Activated CD4-positive, alpha-beta T cell treated with anti-CD3 and anti-CD28 coated beads, Interleukin-2, Interleukin-6, amounts not matched to agents 100 ng/mL and 50 ng/mL, durations not matched to agents 16 hours and 8 hours (primary cell): ENCODE measurements at regions not wholly inside any gene's neighbourhood (a gene's known extent, or its start where the extent isn't known, plus 50 kb on each side); places are given as distances from the start of the nearest gene placed in this dataset.

Source experiments
- DNase-seq: peaks from one replicate; pipeline ENCODE4 v3.0.0-alpha.2; 2020

GRCh38 chr9:86405926-86406325 lies 51.7 kb upstream of the TUT7 start:
- DNase-seq = peak; percentile 34

- DNase-seq = no peak
Observed at GRCh38 chr9:86405086-86405491, 50.9 kb upstream of the TUT7 start.
